ENCODE measurements at regions not wholly inside any gene's neighbourhood (a gene's known extent, or its start where the extent isn't known, plus 50 kb on each side); places are given as distances from the start of the nearest gene placed in this dataset.

- no peak for TF ChIP-seq CTCF (IDR thresholded peaks at IDR 0.05; ENCODE audit: insufficient read depth, low read depth, low read length)
- TF ChIP-seq EZH2 (IDR thresholded peaks at IDR 0.05; ENCODE audit: insufficient read depth, low read length): no peak
These were observed 186.4 kb upstream of the MRPS30 start for GRCh38 chr5:44622331-44622730.

Measured in astrocyte (in vitro differentiated cells and primary cell).